Keratinocyte (primary cell): ENCODE measurements at regions not wholly inside any gene's neighbourhood (a gene's known extent, or its start where the extent isn't known, plus 50 kb on each side); places are given as distances from the start of the nearest gene placed in this dataset.

Experiments used
- DNase-seq: peaks from one replicate; pipeline ENCODE4 v3.0.0-alpha.2; 2011; ENCODE audit warnings: low read depth, missing footprints, low spot score
- FAIRE-seq: peaks from 2 replicates; lab custom pipeline; 2011; peaks lifted over from hg19 to GRCh38; lab: Jason Lieb, UNC
- H2AFZ ChIP-seq: 2 replicates; pipeline ENCODE4 v1.6.0; 2012; ENCODE audit warnings: low read length, control low read depth, inconsistent platforms; ENCODE audit not compliant: control insufficient read depth
- H3K27ac ChIP-seq: 2 replicates; pipeline ENCODE4 v1.5.1; 2011; ENCODE audit warnings: low read length; ENCODE audit not compliant: control insufficient read depth, insufficient read depth
- H3K27me3 ChIP-seq: 3 replicates; pipeline ENCODE4 v1.6.0; 2011; ENCODE audit warnings: low read length; ENCODE audit not compliant: control insufficient read depth, insufficient read depth; ENCODE audit errors: extremely low read depth
- H3K36me3 ChIP-seq, 2 experiments: 2 replicates in 1 of 2; 3 replicates in 1 of 2; pipeline ENCODE4 v1.5.1; 2011; ENCODE audit warnings: low read length in 2 of 2, mild to moderate bottlenecking in 1 of 2; ENCODE audit not compliant: control insufficient read depth in 2 of 2, insufficient read depth in 2 of 2; ENCODE audit errors: extremely low read depth in 1 of 2
- H3K4me1 ChIP-seq: 3 replicates; pipeline ENCODE4 v1.5.1; 2011; ENCODE audit warnings: low read length; ENCODE audit not compliant: control insufficient read depth, insufficient read depth; ENCODE audit errors: extremely low read depth
- H3K4me2 ChIP-seq: 3 replicates; pipeline ENCODE4 v1.6.0; 2011; ENCODE audit warnings: low read depth, low read length; ENCODE audit not compliant: control insufficient read depth, insufficient read depth; ENCODE audit errors: extremely low read depth
- H3K4me3 ChIP-seq, 3 experiments: fragments of 200-600 bp in 1 of 3; sonication (generic) in 1 of 3; 2 replicates in 2 of 3; 3 replicates in 1 of 3; pipeline ENCODE4 v1.5.1; 2011 to 2016; ENCODE audit warnings: low read length in 3 of 3, mild to moderate bottlenecking in 3 of 3, control low read depth in 2 of 3, inconsistent platforms in 1 of 3, low read depth in 1 of 3, mixed read lengths in 1 of 3, mixed run types in 1 of 3, moderate library complexity in 1 of 3; ENCODE audit not compliant: control insufficient read depth in 2 of 3, insufficient read depth in 2 of 3; ENCODE audit errors: extremely low read depth in 1 of 3
- H3K79me2 ChIP-seq: 2 replicates; pipeline ENCODE4 v1.6.0; 2012; ENCODE audit warnings: low read length; ENCODE audit not compliant: control insufficient read depth, insufficient read depth
- H3K9ac ChIP-seq: 3 replicates; pipeline ENCODE4 v1.6.0; 2011; ENCODE audit warnings: low read length; ENCODE audit not compliant: control insufficient read depth, insufficient read depth; ENCODE audit errors: extremely low read depth
- H3K9me1 ChIP-seq: 3 replicates; pipeline ENCODE4 v1.6.0; 2011; ENCODE audit warnings: low read length; ENCODE audit not compliant: control insufficient read depth, insufficient read depth; ENCODE audit errors: extremely low read depth
- H3K9me3 ChIP-seq: 2 replicates; pipeline ENCODE4 v1.5.1; 2012; ENCODE audit warnings: low read depth, low read length; ENCODE audit not compliant: control insufficient read depth
- H4K20me1 ChIP-seq: 3 replicates; pipeline ENCODE4 v1.6.0; 2011; ENCODE audit warnings: low read length; ENCODE audit not compliant: control insufficient read depth, insufficient read depth; ENCODE audit errors: extremely low read depth
- EZH2 ChIP-seq: IDR thresholded peaks from one replicate; pipeline ENCODE4 v1.6.1; 2012; ENCODE audit warnings: inconsistent platforms, mild to moderate bottlenecking, low read length, moderate library complexity
- dilution Hi-C: fragments of 300-500 bp; cut with MboI; formaldehyde crosslinking; loops from one replicate; pipeline ENCODE4 v1.7.0; 2020; ENCODE audit warnings: low sequenced_read_pairs; ENCODE audit not compliant: extremely low pct_ligation_motif_present
- TF ChIP-seq, protein P1 (sequence below), 3 experiments: IDR thresholded peaks in 1 of 3; conservative IDR thresholded peaks in 1 of 3; optimal IDR thresholded peaks in 1 of 3; 2 replicates in 2 of 3; 3 replicates in 1 of 3; pipeline versions ENCODE3 to v1.5.1; 2011; ENCODE audit warnings: low read length in 3 of 3, mild to moderate bottlenecking in 3 of 3, moderate library complexity in 2 of 3, control low read depth in 1 of 3, inconsistent platforms in 1 of 3; ENCODE audit not compliant: insufficient read depth in 2 of 3; ENCODE audit errors: extremely low read depth in 1 of 3

- Histone ChIP-seq H3K9me1 (peaks cover 3% of the 10 kb centered on the region), H3K36me3 (no peaks in the 10 kb centered on the region), H3K4me3 (no peak overlapping the region), H3K27me3 (no peaks in the 10 kb centered on the region), H3K9ac (no peak overlapping the region), H3K79me2 (no peaks in the 10 kb centered on the region), H4K20me1 (no peaks in the 10 kb centered on the region), H3K27ac (no peak overlapping the region), H3K4me2 (no peak overlapping the region), H3K9me3 (no peaks in the 10 kb centered on the region), H2AFZ (no peak overlapping the region), H3K4me1 (peaks cover 42% of the 10 kb centered on the region)
- dilution Hi-C loops, result no loop called here
- FAIRE-seq, result no peak
- TF ChIP-seq, protein P1, sequence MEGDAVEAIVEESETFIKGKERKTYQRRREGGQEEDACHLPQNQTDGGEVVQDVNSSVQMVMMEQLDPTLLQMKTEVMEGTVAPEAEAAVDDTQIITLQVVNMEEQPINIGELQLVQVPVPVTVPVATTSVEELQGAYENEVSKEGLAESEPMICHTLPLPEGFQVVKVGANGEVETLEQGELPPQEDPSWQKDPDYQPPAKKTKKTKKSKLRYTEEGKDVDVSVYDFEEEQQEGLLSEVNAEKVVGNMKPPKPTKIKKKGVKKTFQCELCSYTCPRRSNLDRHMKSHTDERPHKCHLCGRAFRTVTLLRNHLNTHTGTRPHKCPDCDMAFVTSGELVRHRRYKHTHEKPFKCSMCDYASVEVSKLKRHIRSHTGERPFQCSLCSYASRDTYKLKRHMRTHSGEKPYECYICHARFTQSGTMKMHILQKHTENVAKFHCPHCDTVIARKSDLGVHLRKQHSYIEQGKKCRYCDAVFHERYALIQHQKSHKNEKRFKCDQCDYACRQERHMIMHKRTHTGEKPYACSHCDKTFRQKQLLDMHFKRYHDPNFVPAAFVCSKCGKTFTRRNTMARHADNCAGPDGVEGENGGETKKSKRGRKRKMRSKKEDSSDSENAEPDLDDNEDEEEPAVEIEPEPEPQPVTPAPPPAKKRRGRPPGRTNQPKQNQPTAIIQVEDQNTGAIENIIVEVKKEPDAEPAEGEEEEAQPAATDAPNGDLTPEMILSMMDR (optimal IDR thresholded peaks at IDR 0.05 in 1 of 3, IDR thresholded peaks at IDR 0.05 in 1 of 3, conservative IDR thresholded peaks at IDR 0.05 in 1 of 3; ENCODE audit: extremely low read depth in 1 of 3, insufficient read depth in 2 of 3, low read length in 3 of 3), result no peak
- TF ChIP-seq EZH2, result no peak
- DNase-seq, result no peak
Observed at GRCh38 chr2:46844443-46844842, 71.2 kb downstream of the MCFD2 start.

DNA sequence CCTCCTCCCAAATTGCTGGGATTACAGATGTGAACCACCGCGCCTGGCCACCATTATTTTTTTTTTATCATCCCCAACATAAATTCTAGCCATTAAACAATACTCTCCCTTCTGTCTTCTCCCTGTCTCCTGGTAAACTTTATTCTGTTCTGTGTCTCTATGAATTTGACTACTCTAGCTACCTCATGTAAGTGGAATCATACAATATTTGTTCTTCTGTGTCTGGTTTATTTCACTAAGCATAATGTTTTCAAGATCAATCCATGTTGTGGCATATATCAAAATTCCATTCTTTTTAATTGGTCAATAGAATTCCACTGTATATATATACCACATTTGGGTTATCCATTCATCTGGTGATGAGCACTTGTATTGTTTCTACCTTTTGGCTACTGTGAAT lies 71.6 kb downstream of the MCFD2 start:
- Histone ChIP-seq H3K27ac (no peak overlapping the region), H3K36me3 (no peaks in the 10 kb centered on the region)
- no peak for FAIRE-seq

More for the DNA sequence above, 71.6 kb downstream of the MCFD2 start:
- Histone ChIP-seq H3K4me3 (no peak overlapping the region), H3K9me1 (peaks cover 3% of the 10 kb centered on the region), H3K9me3 (no peaks in the 10 kb centered on the region), H3K4me1 (peaks cover 38% of the 10 kb centered on the region), H3K4me2 (no peak overlapping the region), H3K27me3 (no peaks in the 10 kb centered on the region), H3K79me2 (no peaks in the 10 kb centered on the region), H4K20me1 (no peaks in the 10 kb centered on the region), H3K9ac (no peak overlapping the region), H2AFZ (no peak overlapping the region)
- DNase-seq, result no peak
- no peak for TF ChIP-seq EZH2
- TF ChIP-seq, protein P1 (optimal IDR thresholded peaks at IDR 0.05 in 1 of 3, IDR thresholded peaks at IDR 0.05 in 1 of 3, conservative IDR thresholded peaks at IDR 0.05 in 1 of 3; ENCODE audit: extremely low read depth in 1 of 3, insufficient read depth in 2 of 3, low read length in 3 of 3), result no peak
- dilution Hi-C loops, result no loop called here
